WERI-Rb-1 (cell line): ENCODE measurements at regions not wholly inside any gene's neighbourhood (a gene's known extent, or its start where the extent isn't known, plus 50 kb on each side); places are given as distances from the start of the nearest gene placed in this dataset.
A peak's percentile ranks its signal among the peaks of the same experiment; 100 is the strongest.
"Not testable (repeated sequence)": the region's sequence is repeated elsewhere in the genome, so short reads cannot be mapped to it uniquely, and the experiment has no call there.

Experiments
- DNase-seq: peaks from one replicate; pipeline ENCODE4 v3.0.0-alpha.2; 2020
- H3K27ac ChIP-seq: fragments of 250-450 bp; sonication (Bioruptor Pico); 2 replicates; pipeline ENCODE4 v1.5.1; 2020; ENCODE audit warnings: mild to moderate bottlenecking, moderate library complexity
- H3K27me3 ChIP-seq: fragments of 250-450 bp; sonication (Bioruptor Pico); 2 replicates; pipeline ENCODE4 v1.5.1; 2021; ENCODE audit warnings: mild to moderate bottlenecking, low read depth, moderate library complexity; ENCODE audit not compliant: insufficient read depth, severe bottlenecking
- H3K36me3 ChIP-seq: fragments of 250-450 bp; sonication (Bioruptor Pico); 2 replicates; pipeline ENCODE4 v1.5.1; 2020; ENCODE audit warnings: mild to moderate bottlenecking, moderate library complexity
- H3K4me3 ChIP-seq: 2 replicates; pipeline ENCODE4 v1.5.1; 2011; ENCODE audit warnings: low read depth, mild to moderate bottlenecking, control low read depth, low read length
- H3K9me3 ChIP-seq: fragments of 250-450 bp; sonication (Bioruptor Pico); 2 replicates; pipeline ENCODE4 v1.5.1; 2021; ENCODE audit warnings: mild to moderate bottlenecking, moderate library complexity; ENCODE audit not compliant: severe bottlenecking
- TF ChIP-seq, protein P1 (sequence below): IDR thresholded peaks from 2 replicates; pipeline ENCODE4 v1.5.1; 2011; ENCODE audit warnings: low read depth, mild to moderate bottlenecking, control low read depth, inconsistent platforms, low read length

DNA sequence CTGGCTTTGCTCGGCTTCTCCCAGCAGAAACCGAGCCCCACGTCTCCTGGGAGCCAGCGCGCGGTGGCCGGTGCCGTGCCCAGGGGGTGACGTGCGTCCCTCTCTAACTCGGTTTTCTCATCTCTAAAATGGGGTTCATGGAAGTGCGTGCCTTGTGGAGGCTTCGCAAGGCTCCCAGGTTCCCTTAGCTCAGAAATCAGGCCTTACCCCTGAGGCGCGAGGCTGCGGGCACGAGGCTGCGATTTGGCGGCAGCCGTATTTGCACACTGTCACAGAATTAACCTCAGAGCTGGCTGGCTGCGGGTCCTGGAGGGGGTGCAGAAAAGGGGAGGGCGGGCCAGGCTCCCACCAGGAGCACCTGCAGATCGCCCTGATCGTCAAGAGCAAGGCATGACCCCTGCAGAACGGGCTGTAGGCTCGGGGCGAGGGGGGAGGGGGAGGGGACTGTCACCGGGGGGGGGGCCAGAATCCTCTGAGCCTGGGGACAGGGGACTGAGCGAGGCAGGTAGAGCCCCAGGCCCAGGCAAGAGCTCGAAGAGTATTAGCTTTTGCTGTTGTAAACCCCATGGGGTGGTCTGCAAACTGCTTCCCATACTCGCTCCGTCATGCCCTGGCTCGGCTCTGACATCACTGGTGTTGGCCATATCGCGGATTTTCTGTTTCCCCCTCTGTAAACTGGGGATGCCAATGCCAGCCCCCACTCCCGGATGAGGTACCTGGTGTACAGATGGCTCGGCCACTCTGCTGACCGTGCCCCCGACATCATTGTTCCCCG lies 62.2 kb downstream of the CCNE1 start:
- H3K27ac ChIP-seq, result no peak overlapping the region

DNA sequence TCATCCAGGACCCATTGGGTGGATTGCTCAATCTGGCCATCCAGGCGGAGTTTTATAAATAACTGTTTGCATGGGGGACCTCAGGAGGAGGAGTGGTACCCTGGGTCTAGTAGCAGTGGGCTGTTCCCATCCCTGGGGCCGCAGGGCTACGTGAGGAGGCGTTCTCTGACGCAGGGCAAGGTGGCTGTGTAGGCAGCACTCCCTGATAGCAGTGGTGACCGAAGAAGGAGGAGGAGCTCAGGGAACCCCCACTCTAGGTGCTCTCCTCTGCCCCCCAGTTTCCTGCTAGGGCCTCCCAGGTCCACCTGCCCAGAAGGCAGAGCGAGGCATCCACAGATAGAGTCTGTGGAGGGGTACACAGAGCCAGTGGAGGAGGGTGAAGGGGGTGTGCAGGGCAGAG lies 64.1 kb downstream of the CCNE1 start:
- H3K4me3 ChIP-seq, result no peak overlapping the region
- TF ChIP-seq, protein P1, sequence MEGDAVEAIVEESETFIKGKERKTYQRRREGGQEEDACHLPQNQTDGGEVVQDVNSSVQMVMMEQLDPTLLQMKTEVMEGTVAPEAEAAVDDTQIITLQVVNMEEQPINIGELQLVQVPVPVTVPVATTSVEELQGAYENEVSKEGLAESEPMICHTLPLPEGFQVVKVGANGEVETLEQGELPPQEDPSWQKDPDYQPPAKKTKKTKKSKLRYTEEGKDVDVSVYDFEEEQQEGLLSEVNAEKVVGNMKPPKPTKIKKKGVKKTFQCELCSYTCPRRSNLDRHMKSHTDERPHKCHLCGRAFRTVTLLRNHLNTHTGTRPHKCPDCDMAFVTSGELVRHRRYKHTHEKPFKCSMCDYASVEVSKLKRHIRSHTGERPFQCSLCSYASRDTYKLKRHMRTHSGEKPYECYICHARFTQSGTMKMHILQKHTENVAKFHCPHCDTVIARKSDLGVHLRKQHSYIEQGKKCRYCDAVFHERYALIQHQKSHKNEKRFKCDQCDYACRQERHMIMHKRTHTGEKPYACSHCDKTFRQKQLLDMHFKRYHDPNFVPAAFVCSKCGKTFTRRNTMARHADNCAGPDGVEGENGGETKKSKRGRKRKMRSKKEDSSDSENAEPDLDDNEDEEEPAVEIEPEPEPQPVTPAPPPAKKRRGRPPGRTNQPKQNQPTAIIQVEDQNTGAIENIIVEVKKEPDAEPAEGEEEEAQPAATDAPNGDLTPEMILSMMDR, result no peak
- no peaks in the 10 kb centered on the region for H3K9me3 ChIP-seq
- no peaks in the 10 kb centered on the region for H3K27me3 ChIP-seq
- no peak overlapping the region for H3K27ac ChIP-seq
- DNase-seq, result no peak
- no peaks in the 10 kb centered on the region for H3K36me3 ChIP-seq

More for the DNA sequence above, 62.2 kb downstream of the CCNE1 start:
- no peaks in the 10 kb centered on the region for H3K9me3 ChIP-seq
- TF ChIP-seq, protein P1, result no peak
- H3K27me3 ChIP-seq, result no peaks in the 10 kb centered on the region
- H3K4me3 ChIP-seq, result peak overlapping the region; percentile 80
- no peaks in the 10 kb centered on the region for H3K36me3 ChIP-seq
- no peak for DNase-seq

DNA sequence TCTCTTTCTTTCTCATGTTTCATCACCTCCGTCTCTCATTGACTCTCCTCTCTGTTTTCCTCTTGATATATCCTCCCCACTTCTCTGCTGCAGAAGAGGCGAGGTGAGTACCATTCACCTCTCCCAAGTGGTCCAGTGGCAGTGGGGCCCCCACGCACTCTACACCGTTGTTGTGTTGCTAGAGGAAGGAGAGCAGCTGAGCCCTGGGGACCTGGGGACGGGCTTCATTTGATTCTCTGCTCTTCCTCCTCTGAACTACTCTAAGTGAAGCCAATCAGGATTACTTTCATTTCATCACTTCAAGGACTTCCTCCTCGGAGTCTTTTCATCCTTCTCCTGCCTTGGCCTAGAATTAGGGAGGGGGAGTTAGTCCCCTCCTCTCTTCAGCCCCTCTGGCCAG lies 64.6 kb downstream of the CCNE1 start:
- TF ChIP-seq, protein P1, result no peak
- DNase-seq, result no peak
- no peaks in the 10 kb centered on the region for H3K27me3 ChIP-seq

DNA sequence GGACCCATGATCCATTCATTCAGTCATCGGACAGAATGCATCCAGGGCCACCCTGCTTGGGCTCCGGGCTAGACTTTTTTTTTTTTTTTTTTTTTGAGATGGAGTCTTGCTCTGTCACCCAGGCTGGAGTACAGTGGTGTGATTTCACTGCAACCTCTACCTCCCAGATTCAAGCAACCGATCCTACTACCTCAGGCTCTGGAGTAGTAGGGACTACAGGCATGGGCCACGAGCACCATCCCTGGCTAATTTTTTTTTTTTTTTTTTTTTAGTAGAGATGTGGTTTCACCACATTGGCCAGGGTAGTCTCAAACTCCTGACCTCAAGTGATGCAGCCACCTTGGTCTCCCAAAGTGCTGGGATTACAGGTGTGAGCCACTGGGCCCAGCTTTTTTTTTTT lies 65.1 kb downstream of the CCNE1 start:
- H3K36me3 ChIP-seq, DNase-seq, H3K4me3 ChIP-seq, H3K9me3 ChIP-seq, H3K27ac ChIP-seq, H3K27me3 ChIP-seq: not testable (repeated sequence)

More for the DNA sequence above, 64.6 kb downstream of the CCNE1 start:
- Histone ChIP-seq H3K9me3 (no peaks in the 10 kb centered on the region), H3K27ac (no peak overlapping the region), H3K36me3 (no peaks in the 10 kb centered on the region), H3K4me3 (no peak overlapping the region)

DNA sequence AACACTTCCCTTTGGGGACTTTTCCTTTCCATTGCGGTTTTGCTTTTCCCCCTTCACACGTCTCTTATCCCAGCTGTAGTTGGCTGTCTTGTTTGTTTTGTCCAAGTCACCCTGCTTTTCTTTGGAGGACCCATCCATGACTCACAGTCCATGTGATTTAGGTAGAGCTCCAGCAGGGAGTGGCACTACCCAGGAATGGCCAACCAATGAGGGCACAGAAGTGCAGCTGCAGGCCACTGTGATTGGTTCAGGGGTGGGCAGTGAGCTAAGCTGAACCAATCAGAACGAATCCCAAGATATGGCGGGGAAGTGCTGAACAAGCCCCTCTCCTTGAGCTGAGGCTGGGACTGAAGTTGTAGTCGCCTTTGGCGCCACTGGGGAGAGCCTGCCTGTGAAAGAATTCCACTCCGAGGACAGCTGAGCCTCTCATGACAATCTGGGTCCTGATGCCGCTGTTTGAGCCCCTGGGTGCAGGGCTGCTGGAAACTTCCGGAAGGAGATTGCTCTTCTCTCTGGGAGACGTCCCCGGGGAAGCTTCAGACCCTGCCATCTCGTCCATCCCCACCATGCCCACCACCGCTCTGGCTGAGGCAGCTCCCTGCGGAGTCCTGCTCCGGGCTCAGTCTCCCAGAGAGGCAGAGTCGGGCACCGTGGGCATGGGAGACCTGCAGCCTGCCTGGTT lies 62.9 kb upstream of the URI1 start:
- TF ChIP-seq, protein P1, result no peak
- no peaks in the 10 kb centered on the region for H3K9me3 ChIP-seq
- no peak overlapping the region for H3K4me3 ChIP-seq
- no peak overlapping the region for H3K27ac ChIP-seq
- no peaks in the 10 kb centered on the region for H3K27me3 ChIP-seq
- DNase-seq, result no peak
- no peaks in the 10 kb centered on the region for H3K36me3 ChIP-seq

DNA sequence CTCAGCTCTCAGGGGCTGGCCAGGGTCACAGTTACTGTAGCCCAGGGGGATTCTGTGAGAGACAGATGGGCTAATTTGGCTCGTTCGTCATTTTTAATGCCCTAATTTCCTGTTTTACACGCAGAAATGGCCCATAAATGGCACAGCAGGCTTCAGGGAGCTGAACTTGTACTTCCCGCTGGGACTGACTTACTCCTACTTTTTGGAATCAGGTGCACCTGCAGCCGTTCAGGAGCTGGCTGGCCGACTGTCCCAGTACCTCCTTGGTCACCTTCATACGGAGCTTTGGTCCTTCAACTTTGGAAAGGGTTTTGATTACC lies 62.4 kb upstream of the URI1 start:
- no peak overlapping the region for H3K27ac ChIP-seq
- H3K9me3 ChIP-seq, result no peaks in the 10 kb centered on the region
- DNase-seq, result no peak
- TF ChIP-seq, protein P1, result no peak
- no peak overlapping the region for H3K4me3 ChIP-seq
- H3K36me3 ChIP-seq, result no peaks in the 10 kb centered on the region
- no peaks in the 10 kb centered on the region for H3K27me3 ChIP-seq
